HCT116 (cell line): ENCODE measurements at regions not wholly inside any gene's neighbourhood (a gene's known extent, or its start where the extent isn't known, plus 50 kb on each side); places are given as distances from the start of the nearest gene placed in this dataset.

Experiments used
- ATAC-seq: fragments of 200-7000 bp; cut with Tn5 transposase; 2 replicates; pipeline ENCODE4 v1.9.1; 2020; ENCODE audit warnings: mild to moderate bottlenecking, moderate library complexity
- BruUV-seq: library from RNA; stranded (reverse); fragments of 400-500 nt; replicated peaks from 2 replicates; lab custom pipeline; 2021; lab: Mats Ljungman, UMichigan
- CTCF ChIA-PET: fragments of 300-600 bp; sonication (Branson Sonifier 250); formaldehyde crosslinking; loops from one replicate; lab custom pipeline; 2021; ENCODE audit warnings: antibody characterized with exemption; lab: Charles Lee
- POLR2A ChIA-PET: fragments of 300-600, 350-600 bp; sonication (Branson Sonifier 250); formaldehyde crosslinking; loops from one replicate; lab custom pipeline; 2021; ENCODE audit warnings: antibody characterized with exemption; lab: Charles Lee
- RAD21 ChIA-PET, 2 experiments: fragments of 300-600 bp; sonication (Branson Sonifier 250); formaldehyde crosslinking; loops; one replicate each; lab custom pipeline; 2023; ENCODE audit warnings: low total read pairs in 2 of 2; ENCODE audit not compliant: uncharacterized antibody in 2 of 2, unreplicated experiment in 2 of 2, low non-redundant PET in 1 of 2; lab: Charles Lee
- DNase-seq: peaks from one replicate; pipeline ENCODE4 v3.0.0-alpha.2; 2010; ENCODE audit warnings: low read depth, low spot score
- H2AFZ ChIP-seq: fragments of 200-600 bp; shearing (Covaris generic), sonication (generic); 2 replicates; pipeline ENCODE4 v1.6.1; 2017; ENCODE audit warnings: low read depth, mixed run types, mixed read lengths, antibody characterized with exemption, low read length; ENCODE audit not compliant: poor library complexity, severe bottlenecking
- H3K27ac ChIP-seq: 2 replicates; pipeline ENCODE4 v1.5.1; 2012; ENCODE audit warnings: low read depth, low read length
- H3K27me3 ChIP-seq: fragments of 200-600 bp; sonication (generic); 2 replicates; pipeline ENCODE4 v1.6.1; 2016; ENCODE audit warnings: mixed run types, low read length, mixed read lengths; ENCODE audit not compliant: insufficient read depth
- H3K36me3 ChIP-seq, 2 experiments: fragments of 200-500 bp in 1 of 2; fragments of 200-600 bp in 1 of 2; sonication (Bioruptor generic) in 1 of 2; sonication (generic) in 1 of 2; 2 replicates each; pipeline versions ENCODE4 v1.5.1 to v1.6.1; 2014 to 2016; ENCODE audit warnings: low read length in 2 of 2, inconsistent platforms in 1 of 2, mixed read lengths in 1 of 2, mixed run types in 1 of 2; ENCODE audit not compliant: insufficient read depth in 2 of 2, control insufficient read depth in 1 of 2
- H3K4me1 ChIP-seq, 2 experiments: fragments of 200-600 bp in 1 of 2; sonication (generic) in 1 of 2; 2 replicates each; pipeline versions ENCODE4 v1.5.1 to v1.6.1; 2012 to 2017; ENCODE audit warnings: low read length in 2 of 2, inconsistent platforms in 1 of 2, mild to moderate bottlenecking in 1 of 2, mixed read lengths in 1 of 2, mixed run types in 1 of 2, moderate library complexity in 1 of 2; ENCODE audit not compliant: insufficient read depth in 2 of 2, control insufficient read depth in 1 of 2
- H3K4me2 ChIP-seq: fragments of 200-600 bp; sonication (generic); 2 replicates; pipeline ENCODE4 v1.6.1; 2017; ENCODE audit warnings: mixed run types, low read length, mixed read lengths
- H3K4me3 ChIP-seq, 2 experiments: fragments of 200-600 bp in 1 of 2; sonication (generic) in 1 of 2; replicated peaks in 1 of 2; 2 replicates each; pipeline ENCODE4 v1.5.1; 2011 to 2016; ENCODE audit warnings: low read length in 2 of 2, control low read depth in 1 of 2, low read depth in 1 of 2, mild to moderate bottlenecking in 1 of 2, mixed read lengths in 1 of 2, mixed run types in 1 of 2
- H3K79me2 ChIP-seq: fragments of 200-600 bp; sonication (generic); 2 replicates; pipeline ENCODE4 v1.6.1; 2017; ENCODE audit warnings: mild to moderate bottlenecking, mixed run types, low read length, moderate library complexity, mixed read lengths; ENCODE audit not compliant: insufficient read depth
- H3K9ac ChIP-seq: fragments of 200-600 bp; sonication (generic); 2 replicates; pipeline ENCODE4 v1.6.1; 2016; ENCODE audit warnings: low read length, mixed read lengths
- H3K9me2 ChIP-seq: fragments of 200-600 bp; sonication (generic), shearing (Covaris generic); 2 replicates; pipeline ENCODE4 v1.6.1; 2017; ENCODE audit warnings: mixed run types, mild to moderate bottlenecking, moderate library complexity; ENCODE audit not compliant: insufficient read depth
- H3K9me3 ChIP-seq, 2 experiments: fragments of 200-500 bp in 1 of 2; fragments of 200-600 bp in 1 of 2; sonication (Bioruptor generic) in 1 of 2; sonication (generic) in 1 of 2; 2 replicates each; pipeline ENCODE4 v1.6.1; 2014 to 2017; ENCODE audit warnings: low read length in 2 of 2, mixed read lengths in 2 of 2, inconsistent platforms in 1 of 2, low read depth in 1 of 2, mild to moderate bottlenecking in 1 of 2, mixed run types in 1 of 2, moderate library complexity in 1 of 2; ENCODE audit not compliant: control insufficient read depth in 1 of 2, insufficient read depth in 1 of 2
- H4K20me1 ChIP-seq: fragments of 200-600 bp; sonication (generic), shearing (Covaris generic); 2 replicates; pipeline ENCODE4 v1.6.1; 2017; ENCODE audit warnings: mixed run types, mild to moderate bottlenecking, moderate library complexity; ENCODE audit not compliant: insufficient read depth
- ATF3 ChIP-seq: IDR thresholded peaks from 2 replicates; pipeline ENCODE4 v1.6.1; 2012
- CEBPB ChIP-seq: IDR thresholded peaks from 2 replicates; pipeline ENCODE4 v1.6.1; 2012; ENCODE audit warnings: low read depth
- ELF1 ChIP-seq: IDR thresholded peaks from 2 replicates; pipeline ENCODE4 v1.6.1; 2012; ENCODE audit warnings: low read depth, borderline replicate concordance
- EZH2 ChIP-seq: fragments of 200-600 bp; sonication (generic); IDR thresholded peaks from 2 replicates; pipeline ENCODE4 v1.6.1; 2017; ENCODE audit warnings: antibody characterized with exemption, mixed run types
- FOSL1 ChIP-seq: IDR thresholded peaks from 2 replicates; pipeline ENCODE4 v1.6.1; 2012; ENCODE audit warnings: low read depth
- MAX ChIP-seq: IDR thresholded peaks from 2 replicates; pipeline ENCODE4 v1.6.1; 2012
- POLR2A ChIP-seq: IDR thresholded peaks from 2 replicates; pipeline ENCODE4 v1.7.0; 2011; ENCODE audit warnings: borderline replicate concordance; ENCODE audit not compliant: insufficient read depth, insufficient read length; ENCODE audit errors: extremely low read depth
- POLR2AphosphoS5 ChIP-seq: IDR thresholded peaks from 2 replicates; pipeline ENCODE4 v1.6.1; 2011; ENCODE audit warnings: mild to moderate bottlenecking, low read depth, low read length, moderate library complexity
- RAD21 ChIP-seq: IDR thresholded peaks from 2 replicates; pipeline ENCODE4 v1.6.1; 2012; ENCODE audit warnings: low read depth, mild to moderate bottlenecking
- SP1 ChIP-seq: IDR thresholded peaks from 2 replicates; pipeline ENCODE4 v1.6.1; 2012; ENCODE audit warnings: low read depth
- SRF ChIP-seq: IDR thresholded peaks from 2 replicates; pipeline ENCODE4 v1.6.1; 2012; ENCODE audit warnings: low read depth
- ZBTB33 ChIP-seq: IDR thresholded peaks from 2 replicates; pipeline ENCODE4 v1.6.1; 2011; ENCODE audit warnings: mild to moderate bottlenecking, low read length, moderate library complexity; ENCODE audit not compliant: insufficient replicate concordance; ENCODE audit errors: extremely low read depth
- ZFX ChIP-seq: fragments of 450-650 bp; IDR thresholded peaks from 2 replicates; pipeline ENCODE4 v1.6.1; 2017
- ZNF274 ChIP-seq: fragments of 200-500 bp; sonication (Bioruptor generic); IDR thresholded peaks from 2 replicates; pipeline ENCODE4 v1.6.1; 2014; ENCODE audit warnings: mild to moderate bottlenecking, low read depth, low read length, inconsistent platforms
- intact Hi-C: fragments of 100-400 bp; cut with micrococcal nuclease; formaldehyde crosslinking; loops from 2 replicates; pipeline ENCODE4 v1.10.0; 2022
- TF ChIP-seq, protein P1 (sequence below): IDR thresholded peaks from 2 replicates; pipeline ENCODE4 v1.6.1; 2012; ENCODE audit warnings: low read depth
- TF ChIP-seq, protein P2 (sequence below), 3 experiments: fragments of 200-600 bp in 1 of 3; sonication (generic) in 1 of 3; IDR thresholded peaks in 2 of 3; conservative IDR thresholded peaks in 1 of 3; 2 replicates each; pipeline ENCODE4 v1.5.1; 2012 to 2017; ENCODE audit warnings: low read depth in 2 of 3, low read length in 2 of 3, antibody characterized with exemption in 1 of 3, borderline replicate concordance in 1 of 3, control low read depth in 1 of 3, mild to moderate bottlenecking in 1 of 3, mixed read lengths in 1 of 3, mixed run types in 1 of 3, moderate library complexity in 1 of 3; ENCODE audit not compliant: insufficient read depth in 1 of 3

DNA sequence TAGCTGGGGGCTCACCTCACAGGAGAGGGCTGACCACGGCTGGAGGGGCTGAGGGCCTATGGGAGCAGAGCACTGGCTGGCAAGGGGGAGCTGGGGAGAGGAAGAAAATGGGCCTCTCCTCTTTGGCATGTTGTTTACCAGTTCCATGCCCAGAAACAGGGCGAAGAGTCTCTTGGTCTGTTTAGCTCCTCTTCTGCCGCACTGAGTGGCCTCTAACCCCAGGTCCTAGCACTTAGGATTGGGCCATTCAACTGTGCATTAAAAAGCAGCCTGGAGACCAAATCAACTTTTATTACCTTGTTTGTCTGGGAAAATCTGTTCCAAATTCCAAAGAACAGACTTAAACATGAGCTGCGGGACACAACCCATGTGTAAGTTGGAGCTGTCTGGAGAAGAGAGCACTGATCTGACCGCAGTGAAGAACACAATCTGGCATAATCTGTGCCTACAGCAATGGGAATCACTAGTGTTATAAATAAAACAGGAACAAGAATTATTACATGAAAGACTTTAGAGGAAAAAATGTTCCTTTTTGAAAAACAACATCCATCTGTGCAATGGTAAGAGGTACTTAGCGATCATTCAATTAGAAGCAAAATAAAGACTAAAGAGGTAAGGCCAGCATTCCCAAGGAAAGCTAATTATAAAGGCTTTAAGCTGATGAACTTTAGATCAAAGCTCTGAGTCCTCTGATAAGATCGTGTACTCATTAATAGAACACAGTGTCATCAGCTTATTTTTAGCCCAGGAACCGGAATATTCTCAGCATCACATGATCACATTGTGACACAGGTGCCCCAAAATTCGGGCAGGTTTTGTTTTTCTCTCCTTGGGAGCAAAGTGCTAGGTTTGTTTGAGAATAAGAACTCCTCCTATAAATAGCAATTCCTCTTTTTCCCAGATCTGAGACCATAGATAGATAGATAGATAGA, 243.2 kb downstream of the COL4A1 start:
- DNase-seq (no peak), ATAC-seq (no peak)
- H3K27ac ChIP-seq: no peak overlapping the region
- no peak overlapping the region for H3K4me3 ChIP-seq
- CTCF ChIA-PET: no interaction called here
- H3K27me3 ChIP-seq: no peaks in the 10 kb centered on the region
- H3K36me3 ChIP-seq: no peaks in the 10 kb centered on the region
- no peak overlapping the region for H2AFZ ChIP-seq
- TF ChIP-seq ZBTB33 (no peak), SRF (no peak), ZNF274 (no peak), EZH2 (no peak), ZFX (no peak), RAD21 (no peak), SP1 (no peak), POLR2A (no peak), FOSL1 (no peak), CEBPB (no peak), MAX (no peak), ELF1 (no peak), ATF3 (no peak), POLR2AphosphoS5 (no peak)
- TF ChIP-seq, protein P1, sequence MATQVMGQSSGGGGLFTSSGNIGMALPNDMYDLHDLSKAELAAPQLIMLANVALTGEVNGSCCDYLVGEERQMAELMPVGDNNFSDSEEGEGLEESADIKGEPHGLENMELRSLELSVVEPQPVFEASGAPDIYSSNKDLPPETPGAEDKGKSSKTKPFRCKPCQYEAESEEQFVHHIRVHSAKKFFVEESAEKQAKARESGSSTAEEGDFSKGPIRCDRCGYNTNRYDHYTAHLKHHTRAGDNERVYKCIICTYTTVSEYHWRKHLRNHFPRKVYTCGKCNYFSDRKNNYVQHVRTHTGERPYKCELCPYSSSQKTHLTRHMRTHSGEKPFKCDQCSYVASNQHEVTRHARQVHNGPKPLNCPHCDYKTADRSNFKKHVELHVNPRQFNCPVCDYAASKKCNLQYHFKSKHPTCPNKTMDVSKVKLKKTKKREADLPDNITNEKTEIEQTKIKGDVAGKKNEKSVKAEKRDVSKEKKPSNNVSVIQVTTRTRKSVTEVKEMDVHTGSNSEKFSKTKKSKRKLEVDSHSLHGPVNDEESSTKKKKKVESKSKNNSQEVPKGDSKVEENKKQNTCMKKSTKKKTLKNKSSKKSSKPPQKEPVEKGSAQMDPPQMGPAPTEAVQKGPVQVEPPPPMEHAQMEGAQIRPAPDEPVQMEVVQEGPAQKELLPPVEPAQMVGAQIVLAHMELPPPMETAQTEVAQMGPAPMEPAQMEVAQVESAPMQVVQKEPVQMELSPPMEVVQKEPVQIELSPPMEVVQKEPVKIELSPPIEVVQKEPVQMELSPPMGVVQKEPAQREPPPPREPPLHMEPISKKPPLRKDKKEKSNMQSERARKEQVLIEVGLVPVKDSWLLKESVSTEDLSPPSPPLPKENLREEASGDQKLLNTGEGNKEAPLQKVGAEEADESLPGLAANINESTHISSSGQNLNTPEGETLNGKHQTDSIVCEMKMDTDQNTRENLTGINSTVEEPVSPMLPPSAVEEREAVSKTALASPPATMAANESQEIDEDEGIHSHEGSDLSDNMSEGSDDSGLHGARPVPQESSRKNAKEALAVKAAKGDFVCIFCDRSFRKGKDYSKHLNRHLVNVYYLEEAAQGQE: no peak
- TF ChIP-seq, protein P2, sequence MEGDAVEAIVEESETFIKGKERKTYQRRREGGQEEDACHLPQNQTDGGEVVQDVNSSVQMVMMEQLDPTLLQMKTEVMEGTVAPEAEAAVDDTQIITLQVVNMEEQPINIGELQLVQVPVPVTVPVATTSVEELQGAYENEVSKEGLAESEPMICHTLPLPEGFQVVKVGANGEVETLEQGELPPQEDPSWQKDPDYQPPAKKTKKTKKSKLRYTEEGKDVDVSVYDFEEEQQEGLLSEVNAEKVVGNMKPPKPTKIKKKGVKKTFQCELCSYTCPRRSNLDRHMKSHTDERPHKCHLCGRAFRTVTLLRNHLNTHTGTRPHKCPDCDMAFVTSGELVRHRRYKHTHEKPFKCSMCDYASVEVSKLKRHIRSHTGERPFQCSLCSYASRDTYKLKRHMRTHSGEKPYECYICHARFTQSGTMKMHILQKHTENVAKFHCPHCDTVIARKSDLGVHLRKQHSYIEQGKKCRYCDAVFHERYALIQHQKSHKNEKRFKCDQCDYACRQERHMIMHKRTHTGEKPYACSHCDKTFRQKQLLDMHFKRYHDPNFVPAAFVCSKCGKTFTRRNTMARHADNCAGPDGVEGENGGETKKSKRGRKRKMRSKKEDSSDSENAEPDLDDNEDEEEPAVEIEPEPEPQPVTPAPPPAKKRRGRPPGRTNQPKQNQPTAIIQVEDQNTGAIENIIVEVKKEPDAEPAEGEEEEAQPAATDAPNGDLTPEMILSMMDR (IDR thresholded peaks at IDR 0.05 in 2 of 3, conservative IDR thresholded peaks at IDR 0.05 in 1 of 3; ENCODE audit: borderline replicate concordance in 1 of 3, insufficient read depth in 1 of 3, low read depth in 2 of 3, low read length in 2 of 3): no peak
- no TSS peak for BruUV-seq
- H3K4me1 ChIP-seq: peaks cover 0 to 5% of the 10 kb centered on the region in 2 experiments; a peak in 1 of 4 replicates
- POLR2A ChIA-PET: no interaction called here
- H3K9me2 ChIP-seq: no peaks in the 10 kb centered on the region
- RAD21 ChIA-PET: interaction anchor here in 1 of 2 experiments (0.6 kb wide), 1 partner anchor 1124 kb away, joined by 3 read pairs; no protein-coding TSS in a partner anchor
- no peaks in the 10 kb centered on the region for H3K79me2 ChIP-seq
- no peaks in the 10 kb centered on the region for H4K20me1 ChIP-seq
- no peaks in the 10 kb centered on the region for H3K9me3 ChIP-seq
- no peak overlapping the region for H3K4me2 ChIP-seq
- no peak overlapping the region for H3K9ac ChIP-seq
- intact Hi-C loops: no loop called here
